Prostate gland (tissue), 2 donors: ENCODE measurements at regions not wholly inside any gene's neighbourhood (a gene's known extent, or its start where the extent isn't known, plus 50 kb on each side); places are given as distances from the start of the nearest gene placed in this dataset.
"Not testable (repeated sequence)": the region's sequence is repeated elsewhere in the genome, so short reads cannot be mapped to it uniquely, and the experiment has no call there.

Experiments
- DNase-seq: peaks from one replicate; pipeline ENCODE4 v3.0.0-alpha.2; 2019; ENCODE audit warnings: low spot score
- H3K27ac ChIP-seq, 2 donors: fragments of 200-600 bp; sonication (generic); 2 replicates each; pipeline ENCODE4 v1.5.1; 2017 to 2019
- H3K27me3 ChIP-seq: fragments of 200-600 bp; sonication (generic); replicated peaks from 2 replicates; pipeline ENCODE4 v1.5.1; 2019; ENCODE audit not compliant: insufficient read depth
- H3K36me3 ChIP-seq, 2 donors: fragments of 200-600 bp; sonication (generic); 1 replicate in 1 of 2; 2 replicates in 1 of 2; pipeline versions ENCODE4 v1.5.1 to v1.8.1; 2017 to 2019
- H3K4me1 ChIP-seq: fragments of 200-600 bp; sonication (generic); replicated peaks from 2 replicates; pipeline ENCODE4 v1.5.1; 2019
- H3K4me3 ChIP-seq, 2 donors: fragments of 200-600 bp; sonication (generic); 2 replicates each; pipeline ENCODE4 v1.5.1; 2017 to 2019
- H3K9me3 ChIP-seq: fragments of 200-600 bp; sonication (generic); 2 replicates; pipeline ENCODE4 v1.5.1; 2017
- CTCF ChIP-seq, 4 experiments: fragments of 200-600 bp in 2 of 4; fragments of 450-650 bp in 2 of 4; sonication (generic) in 2 of 4; IDR thresholded peaks; 1 replicate in 3 of 4; 2 replicates in 1 of 4; pipeline ENCODE4 v1.5.1; 2016 to 2019; ENCODE audit warnings: antibody characterized with exemption in 4 of 4, mild to moderate bottlenecking in 2 of 4, moderate library complexity in 2 of 4
- POLR2A ChIP-seq: fragments of 450-650 bp; IDR thresholded peaks from one replicate; pipeline ENCODE4 v1.6.1; 2016; ENCODE audit warnings: antibody characterized with exemption, mild to moderate bottlenecking
- POLR2AphosphoS5 ChIP-seq: sonication (generic); formaldehyde crosslinking; IDR thresholded peaks from one replicate; pipeline ENCODE4 v1.6.1; 2017; ENCODE audit warnings: antibody characterized with exemption
- WGBS: methylation state at CpG from one replicate; pipeline ENCODE4 v1.1.5; 2018; 5-methylcytosine and 5-hydroxymethylcytosine counted together
- intact Hi-C: fragments of 100-400 bp; cut with DNase I; formaldehyde crosslinking; loops from one replicate; pipeline ENCODE4 v1.14.2; 2022

GRCh38 chr1:29555043-29555620 is 318.8 kb downstream of the PTPRU start:
- no peaks in the 10 kb centered on the region for H3K36me3 ChIP-seq
- peaks cover 2% of the 10 kb centered on the region for H3K27me3 ChIP-seq
- no peaks in the 10 kb centered on the region for H3K4me1 ChIP-seq
- no peak for DNase-seq
- intact Hi-C loops, result no loop called here
- H3K27ac ChIP-seq, result no peak overlapping the region
- no peaks in the 10 kb centered on the region for H3K9me3 ChIP-seq
- no peak overlapping the region for H3K4me3 ChIP-seq
- WGBS, result 64% methylated on average over 10 of the region's 10 CpGs
- no peak for TF ChIP-seq POLR2AphosphoS5
- no peak for TF ChIP-seq POLR2A
- TF ChIP-seq CTCF (IDR thresholded peaks at IDR 0.05), result no peak

GRCh38 chr1:29554208-29554778 is 318.0 kb downstream of the PTPRU start:
- Histone ChIP-seq H3K4me3 (no peak overlapping the region), H3K27ac (no peak overlapping the region), H3K36me3 (no peaks in the 10 kb centered on the region), H3K9me3 (no peaks in the 10 kb centered on the region), H3K4me1 (no peaks in the 10 kb centered on the region), H3K27me3 (peaks cover 2% of the 10 kb centered on the region)
- 88% methylated on average over 2 of the region's 2 CpGs for WGBS
- no peak for DNase-seq
- no peak for TF ChIP-seq CTCF (IDR thresholded peaks at IDR 0.05)
- TF ChIP-seq POLR2A, result no peak
- no peak for TF ChIP-seq POLR2AphosphoS5
- intact Hi-C loops, result no loop called here

- intact Hi-C loops, result no loop called here
Observed at GRCh38 chr1:29551123-29551936, 315.0 kb downstream of the PTPRU start.

GRCh38 chr1:29550119-29550841 is 314.0 kb downstream of the PTPRU start:
- Histone ChIP-seq H3K4me1 (no peaks in the 10 kb centered on the region), H3K27ac (no peak overlapping the region), H3K36me3 (no peaks in the 10 kb centered on the region), H3K9me3 (no peaks in the 10 kb centered on the region), H3K27me3 (no peaks in the 10 kb centered on the region), H3K4me3 (no peak overlapping the region)
- intact Hi-C loops, result no loop called here
- 53% methylated on average over 17 of the region's 19 CpGs for WGBS
- DNase-seq, result no peak
- TF ChIP-seq CTCF (IDR thresholded peaks at IDR 0.05) (no peak), POLR2A (no peak), POLR2AphosphoS5 (no peak)

More at GRCh38 chr1:29551123-29551936, 315.0 kb downstream of the PTPRU start:
- H3K4me3 ChIP-seq, result no peak overlapping the region
- DNase-seq, result no peak
- no peaks in the 10 kb centered on the region for H3K36me3 ChIP-seq
- H3K9me3 ChIP-seq, result no peaks in the 10 kb centered on the region
- H3K27me3 ChIP-seq, result no peaks in the 10 kb centered on the region
- H3K4me1 ChIP-seq, result no peaks in the 10 kb centered on the region
- TF ChIP-seq CTCF (IDR thresholded peaks at IDR 0.05) (no peak), POLR2A (no peak)
- 70% methylated on average over 20 of the region's 21 CpGs for WGBS
- no peak overlapping the region for H3K27ac ChIP-seq

- H3K9me3 ChIP-seq, H3K27ac ChIP-seq, H3K4me3 ChIP-seq, H3K36me3 ChIP-seq, intact Hi-C loops, H3K27me3 ChIP-seq, DNase-seq, H3K4me1 ChIP-seq: not testable (repeated sequence)
- WGBS, result 57% methylated on average over 6 of the region's 7 CpGs
Observed at GRCh38 chr1:29549728-29550118, 313.4 kb downstream of the PTPRU start.
